GM12878 (cell line): ENCODE measurements at regions not wholly inside any gene's neighbourhood (a gene's known extent, or its start where the extent isn't known, plus 50 kb on each side); places are given as distances from the start of the nearest gene placed in this dataset.
A peak's percentile ranks its signal among the peaks of the same experiment; 100 is the strongest.

Source experiments
- ATAC-seq: fragments of 200-7000 bp; cut with Tn5 transposase; 3 replicates; pipeline ENCODE4 v1.9.1; 2020; ENCODE audit warnings: mild to moderate bottlenecking, moderate library complexity
- BruUV-seq: library from RNA; stranded (reverse); fragments of 400-500 nt; replicated peaks from 2 replicates; lab custom pipeline; 2021; lab: Mats Ljungman, UMichigan
- CTCF ChIA-PET: fragments of 300-600 bp; sonication (Branson Sonifier 250); formaldehyde crosslinking; extraction: SDS; loops from one replicate; lab custom pipeline; 2021; ENCODE audit warnings: inconsistent platforms; lab: Yijun Ruan, JAX
- POLR2A ChIA-PET: fragments of 350-600 bp; formaldehyde crosslinking; extraction: SDS; loops from one replicate; lab custom pipeline; 2021; ENCODE audit warnings: inconsistent platforms; lab: Charles Lee
- RAD21 ChIA-PET: fragments of 300-600 bp; sonication (Branson Sonifier 250); formaldehyde crosslinking; loops from one replicate; lab custom pipeline; 2023; ENCODE audit warnings: antibody characterized with exemption; ENCODE audit not compliant: unreplicated experiment; lab: Charles Lee
- SMC1A ChIA-PET: fragments of 300-600 bp; sonication (Branson Sonifier 250); formaldehyde crosslinking; loops from one replicate; lab custom pipeline; 2023; ENCODE audit not compliant: unreplicated experiment, uncharacterized antibody; lab: Charles Lee
- DNase-seq: peaks from one replicate; pipeline ENCODE4 v3.0.0-alpha.2; 2011; ENCODE audit warnings: low read depth, low spot score
- FAIRE-seq: peaks from 3 replicates; lab custom pipeline; 2011; peaks lifted over from hg19 to GRCh38; lab: Jason Lieb, UNC
- H2AFZ ChIP-seq: 2 replicates; pipeline ENCODE4 v1.6.0; 2011; ENCODE audit warnings: low read depth, low read length, control low read depth; ENCODE audit not compliant: control insufficient read depth
- H3K27ac ChIP-seq: 2 replicates; pipeline ENCODE4 v1.5.1; 2011; ENCODE audit warnings: control low read depth; ENCODE audit not compliant: control insufficient read depth, insufficient read depth
- H3K27me3 ChIP-seq, 2 experiments: replicated peaks in 1 of 2; 2 replicates each; pipeline versions ENCODE4 v1.6.0 to v1.6.1; 2011; ENCODE audit warnings: low read length in 1 of 2; ENCODE audit not compliant: control insufficient read depth in 2 of 2, insufficient read depth in 2 of 2
- H3K36me3 ChIP-seq, 2 experiments: 2 replicates each; pipeline ENCODE4 v1.5.1; 2011; ENCODE audit warnings: low read length in 1 of 2; ENCODE audit not compliant: control insufficient read depth in 2 of 2, insufficient read depth in 2 of 2
- H3K4me1 ChIP-seq: 2 replicates; pipeline ENCODE4 v1.6.1; 2011; ENCODE audit warnings: mild to moderate bottlenecking, low read length, moderate library complexity, mixed read lengths; ENCODE audit not compliant: control insufficient read depth, insufficient read depth
- H3K4me2 ChIP-seq: 2 replicates; pipeline ENCODE4 v1.6.0; 2011; ENCODE audit warnings: control low read depth; ENCODE audit not compliant: control insufficient read depth, insufficient read depth
- H3K4me3 ChIP-seq: fragments of 200-600 bp; sonication (generic); 2 replicates; pipeline ENCODE4 v1.5.1; 2016
- H3K79me2 ChIP-seq: 2 replicates; pipeline ENCODE4 v1.6.0; 2011; ENCODE audit warnings: low read length; ENCODE audit not compliant: control insufficient read depth, insufficient read depth
- H3K9ac ChIP-seq: 2 replicates; pipeline ENCODE4 v1.8.0; 2011; ENCODE audit warnings: low read length, control low read depth, mixed read lengths; ENCODE audit not compliant: control insufficient read depth, insufficient read depth
- H3K9me3 ChIP-seq: replicated peaks from 3 replicates; pipeline ENCODE4 v1.5.1; 2011; ENCODE audit warnings: mild to moderate bottlenecking, low read length; ENCODE audit not compliant: control insufficient read depth, insufficient read depth
- H4K20me1 ChIP-seq: 2 replicates; pipeline ENCODE4 v1.6.0; 2011; ENCODE audit not compliant: control insufficient read depth, insufficient read depth
- CHD2 ChIP-seq: IDR thresholded peaks from 2 replicates; pipeline ENCODE4 v1.6.1; 2011; ENCODE audit warnings: low read depth, low read length, improper control_type of control experiment, borderline replicate concordance
- CREB1 ChIP-seq: IDR thresholded peaks from 2 replicates; pipeline ENCODE4 v1.6.1; 2012; ENCODE audit warnings: low read depth, mild to moderate bottlenecking, inconsistent platforms
- CREM ChIP-seq: IDR thresholded peaks from 2 replicates; pipeline ENCODE4 v1.6.1; 2014; ENCODE audit warnings: antibody characterized with exemption, low read depth
- DPF2 ChIP-seq: fragments of 450-650 bp; IDR thresholded peaks from 2 replicates; pipeline ENCODE4 v1.6.1; 2017; ENCODE audit warnings: mild to moderate bottlenecking
- FOS ChIP-seq: IDR thresholded peaks from 3 replicates; pipeline ENCODE4 v1.6.1; 2011; ENCODE audit warnings: borderline replicate concordance; ENCODE audit not compliant: insufficient read length; ENCODE audit errors: extremely low read depth
- FOXM1 ChIP-seq: IDR thresholded peaks from 2 replicates; pipeline ENCODE4 v1.6.1; 2012; ENCODE audit warnings: low read depth, mild to moderate bottlenecking, inconsistent platforms, low read length, moderate library complexity
- JUNB ChIP-seq: IDR thresholded peaks from 2 replicates; pipeline ENCODE4 v1.6.1; 2016; ENCODE audit warnings: antibody characterized with exemption, mild to moderate bottlenecking
- LARP7 ChIP-seq: fragments of 450-650 bp; IDR thresholded peaks from 2 replicates; pipeline ENCODE4 v1.6.1; 2017; ENCODE audit warnings: mild to moderate bottlenecking
- MTA2 ChIP-seq: fragments of 450-650 bp; IDR thresholded peaks from 2 replicates; pipeline ENCODE4 v1.6.1; 2016; ENCODE audit warnings: low read depth, mild to moderate bottlenecking, moderate library complexity
- MTA3 ChIP-seq: IDR thresholded peaks from 2 replicates; pipeline ENCODE4 v1.6.1; 2012; ENCODE audit warnings: low read length, inconsistent platforms, borderline replicate concordance
- NFIC ChIP-seq: IDR thresholded peaks from 2 replicates; pipeline ENCODE4 v1.6.1; 2012; ENCODE audit warnings: low read depth, mild to moderate bottlenecking, inconsistent platforms, low read length, moderate library complexity
- NR2F1 ChIP-seq: fragments of 450-650 bp; conservative IDR thresholded peaks from 2 replicates; pipeline ENCODE4 v1.6.1; 2017; ENCODE audit warnings: mild to moderate bottlenecking
- PAX8 ChIP-seq: fragments of 450-650 bp; IDR thresholded peaks from 2 replicates; pipeline ENCODE4 v1.6.1; 2017; ENCODE audit warnings: mild to moderate bottlenecking, moderate library complexity
- SP1 ChIP-seq: IDR thresholded peaks from one replicate; pipeline ENCODE4 v1.6.1; 2011; ENCODE audit warnings: low read depth, low read length
- SREBF1 ChIP-seq: IDR thresholded peaks from 2 replicates; pipeline ENCODE4 v1.6.1; 2012; ENCODE audit warnings: mild to moderate bottlenecking, low read length
- TARDBP ChIP-seq: IDR thresholded peaks from 2 replicates; pipeline ENCODE4 v1.6.1; 2016; ENCODE audit warnings: borderline replicate concordance
- ZBED1 ChIP-seq: IDR thresholded peaks from 2 replicates; pipeline ENCODE4 v1.6.1; 2016; ENCODE audit warnings: borderline replicate concordance
- WGBS: methylation state at CpG from one replicate; pipeline ENCODE4 v1.1.6; 2016; ENCODE audit warnings: low lambda C conversion rate; ENCODE audit not compliant: insufficient replicate concordance, insufficient coverage; ENCODE audit errors: missing lambda C conversion rate; 5-methylcytosine and 5-hydroxymethylcytosine counted together
- in situ Hi-C: fragments of 300-500 bp; cut with MboI; formaldehyde crosslinking; loops from 9 replicates; pipeline ENCODE4 v1.14.3; 2018; ENCODE audit warnings: mixed read lengths
- intact Hi-C: fragments of 100-400 bp; cut with micrococcal nuclease; formaldehyde crosslinking; loops from one replicate; pipeline ENCODE4 v1.14.2; 2022; ENCODE audit not compliant: unreplicated experiment
- TF ChIP-seq, protein P1 (sequence below): IDR thresholded peaks from 2 replicates; pipeline ENCODE4 v1.6.1; 2012; ENCODE audit warnings: low read length, inconsistent platforms
- TF ChIP-seq, protein P2 (sequence below): IDR thresholded peaks from 2 replicates; pipeline ENCODE4 v1.6.1; 2012; ENCODE audit warnings: low read depth, low read length, improper control_type of control experiment
- TF ChIP-seq, protein P3 (sequence below): IDR thresholded peaks from 2 replicates; pipeline ENCODE4 v1.6.1; 2011; ENCODE audit warnings: borderline replicate concordance, low read depth, mild to moderate bottlenecking, moderate library complexity, mixed read lengths, low read length; ENCODE audit not compliant: insufficient read depth; ENCODE audit errors: extremely low read length

DNA sequence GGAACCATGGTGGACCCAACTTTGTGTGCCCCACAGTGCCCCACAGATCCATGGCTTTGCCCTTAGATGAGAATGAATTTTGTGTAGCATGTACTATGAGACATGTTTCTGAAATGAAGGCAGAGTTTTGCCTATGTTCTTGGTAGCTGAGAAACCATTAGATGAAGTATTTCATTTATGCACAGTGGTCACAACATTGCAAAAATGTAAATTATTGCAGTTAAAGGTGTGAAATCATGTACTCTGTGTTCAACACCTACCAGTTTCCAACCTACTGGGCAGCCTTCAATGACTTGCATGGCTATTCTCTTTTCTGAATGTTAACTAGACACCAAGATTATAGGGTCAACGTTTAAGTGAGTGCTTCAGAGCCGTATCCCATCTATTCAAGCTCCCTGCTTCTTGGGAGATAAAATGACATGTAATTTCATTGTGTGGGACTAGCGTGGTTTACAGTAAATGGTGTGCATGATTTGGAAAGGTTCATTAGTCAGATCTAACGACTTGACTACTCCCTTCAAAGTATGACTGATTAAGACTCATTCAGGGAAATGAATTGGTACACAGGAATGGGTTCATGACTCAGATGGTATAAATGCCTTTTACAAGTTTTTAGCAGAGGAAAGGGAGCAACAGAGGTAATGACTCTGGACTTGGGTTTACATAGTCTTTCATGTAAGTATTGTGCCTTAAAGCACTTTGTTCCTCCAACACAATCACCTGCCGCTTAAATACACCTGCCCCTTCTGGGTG is 106.1 kb upstream of the AKIRIN2 start (continued):
- TF ChIP-seq DPF2 (0 out of 2 replicates have a peak, but pooled peaks have one; percentile 27), LARP7 (no peak), NFIC (peak; percentile 62; the same call in 1 of the 2 replicates), FOS (no peak), MTA2 (peak; percentile 48), CREM (peak; percentile 48; the same call in 1 of the 2 replicates), JUNB (peak; percentile 87)
- TF ChIP-seq, protein P1, sequence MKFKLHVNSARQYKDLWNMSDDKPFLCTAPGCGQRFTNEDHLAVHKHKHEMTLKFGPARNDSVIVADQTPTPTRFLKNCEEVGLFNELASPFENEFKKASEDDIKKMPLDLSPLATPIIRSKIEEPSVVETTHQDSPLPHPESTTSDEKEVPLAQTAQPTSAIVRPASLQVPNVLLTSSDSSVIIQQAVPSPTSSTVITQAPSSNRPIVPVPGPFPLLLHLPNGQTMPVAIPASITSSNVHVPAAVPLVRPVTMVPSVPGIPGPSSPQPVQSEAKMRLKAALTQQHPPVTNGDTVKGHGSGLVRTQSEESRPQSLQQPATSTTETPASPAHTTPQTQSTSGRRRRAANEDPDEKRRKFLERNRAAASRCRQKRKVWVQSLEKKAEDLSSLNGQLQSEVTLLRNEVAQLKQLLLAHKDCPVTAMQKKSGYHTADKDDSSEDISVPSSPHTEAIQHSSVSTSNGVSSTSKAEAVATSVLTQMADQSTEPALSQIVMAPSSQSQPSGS = peak; percentile 32; the same call in 1 of the 2 replicates

DNA sequence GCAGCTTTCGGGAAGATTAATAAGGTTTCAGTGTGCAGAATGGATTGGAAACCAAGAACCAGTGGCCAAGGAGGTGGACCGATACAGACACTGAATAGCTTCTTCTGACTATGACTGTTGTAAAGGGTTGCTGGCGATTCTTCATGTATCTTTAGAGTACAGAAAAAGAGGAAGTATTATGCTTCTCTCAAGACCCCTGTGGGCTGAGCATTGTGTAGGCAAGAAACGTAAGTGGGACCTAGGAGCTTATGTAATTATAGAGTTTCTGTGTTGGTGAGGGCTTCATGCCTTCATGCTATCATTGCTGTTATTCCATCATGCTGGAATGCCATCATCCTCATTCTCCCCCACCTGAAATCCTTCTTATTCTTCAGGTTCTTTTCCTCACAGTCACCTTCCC is 105.4 kb upstream of the AKIRIN2 start:
- SMC1A ChIA-PET = interaction anchor here (0.8 to 6.5 kb wide), 21 partner anchors 10 to 450 kb away, joined by 3 to 41 read pairs (median 5); partner anchors contain the start of gene AKIRIN2
- intact Hi-C loops = loop anchor here (5.0 kb wide), 1 partner anchor 410 kb away; no protein-coding TSS in a partner anchor
- Histone ChIP-seq H3K4me3 (peak overlapping the region; percentile 50; the same call in 1 of the 2 replicates), H3K4me2 (peak overlapping the region; percentile 59), H3K9ac (no peak overlapping the region), H3K27me3 (no peaks in the 10 kb centered on the region), H3K4me1 (peaks cover 27% of the 10 kb centered on the region), H3K27ac (peak overlapping the region; percentile 50), H3K36me3 (no peaks in the 10 kb centered on the region), H3K9me3 (no peaks in the 10 kb centered on the region), H3K79me2 (no peaks in the 10 kb centered on the region), H2AFZ (peak overlapping the region; percentile 29), H4K20me1 (no peaks in the 10 kb centered on the region)
- CTCF ChIA-PET = interaction anchor here (1.1 to 1.5 kb wide), 7 partner anchors 9 to 1064 kb away, joined by 3 to 8 read pairs (median 4); no protein-coding TSS in a partner anchor
- POLR2A ChIA-PET = interaction anchor here (1.0 to 2.5 kb wide), 6 partner anchors 8 to 109 kb away, joined by 3 to 7 read pairs (median 4); no protein-coding TSS in a partner anchor
- FAIRE-seq (peak; percentile 64), DNase-seq (no peak), ATAC-seq (peak; percentile 93)
- 0% methylated on average over 4 of the region's 4 CpGs for WGBS
- RAD21 ChIA-PET = interaction anchor here (0.8 to 6.2 kb wide), 12 partner anchors 9 to 1112 kb away, joined by 3 to 53 read pairs (median 4); partner anchors contain the start of gene AKIRIN2
- in situ Hi-C loops = no loop called here
- no TSS peak for BruUV-seq
- TF ChIP-seq SREBF1 (no peak), CREB1 (0 out of 2 replicates have a peak, but pooled peaks have one; percentile 32), FOXM1 (peak; percentile 44; the same call in 1 of the 2 replicates), NR2F1 (0 out of 2 replicates have a peak, but pooled peaks have one; percentile 18), MTA3 (peak; percentile 47; the same call in 1 of the 2 replicates), TARDBP (no peak), CHD2 (no peak), ZBED1 (no peak), SP1 (no peak), PAX8 (no peak)
- TF ChIP-seq, protein P2, sequence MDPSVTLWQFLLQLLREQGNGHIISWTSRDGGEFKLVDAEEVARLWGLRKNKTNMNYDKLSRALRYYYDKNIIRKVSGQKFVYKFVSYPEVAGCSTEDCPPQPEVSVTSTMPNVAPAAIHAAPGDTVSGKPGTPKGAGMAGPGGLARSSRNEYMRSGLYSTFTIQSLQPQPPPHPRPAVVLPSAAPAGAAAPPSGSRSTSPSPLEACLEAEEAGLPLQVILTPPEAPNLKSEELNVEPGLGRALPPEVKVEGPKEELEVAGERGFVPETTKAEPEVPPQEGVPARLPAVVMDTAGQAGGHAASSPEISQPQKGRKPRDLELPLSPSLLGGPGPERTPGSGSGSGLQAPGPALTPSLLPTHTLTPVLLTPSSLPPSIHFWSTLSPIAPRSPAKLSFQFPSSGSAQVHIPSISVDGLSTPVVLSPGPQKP = no peak
- TF ChIP-seq, protein P3, sequence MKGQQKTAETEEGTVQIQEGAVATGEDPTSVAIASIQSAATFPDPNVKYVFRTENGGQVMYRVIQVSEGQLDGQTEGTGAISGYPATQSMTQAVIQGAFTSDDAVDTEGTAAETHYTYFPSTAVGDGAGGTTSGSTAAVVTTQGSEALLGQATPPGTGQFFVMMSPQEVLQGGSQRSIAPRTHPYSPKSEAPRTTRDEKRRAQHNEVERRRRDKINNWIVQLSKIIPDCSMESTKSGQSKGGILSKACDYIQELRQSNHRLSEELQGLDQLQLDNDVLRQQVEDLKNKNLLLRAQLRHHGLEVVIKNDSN = no peak
